ENCODE measurements at regions not wholly inside any gene's neighbourhood (a gene's known extent, or its start where the extent isn't known, plus 50 kb on each side); places are given as distances from the start of the nearest gene placed in this dataset.

GRCh38 chr18:24831081-24831480, 370.6 kb downstream of the HRH4 start:
- no peak for TF ChIP-seq POLR2AphosphoS5 (IDR thresholded peaks at IDR 0.05; ENCODE audit: borderline replicate concordance, low read depth, low read length)
- TF ChIP-seq EZH2 (IDR thresholded peaks at IDR 0.05) = no peak
